K562 (cell line): ENCODE measurements at regions not wholly inside any gene's neighbourhood (a gene's known extent, or its start where the extent isn't known, plus 50 kb on each side); places are given as distances from the start of the nearest gene placed in this dataset.

Source experiments
- CTCF ChIP-seq, 3 experiments: IDR thresholded peaks in 2 of 3; conservative IDR thresholded peaks in 1 of 3; 2 replicates each; pipeline ENCODE4 v1.5.1; 2011 to 2012; ENCODE audit warnings: low read length in 3 of 3, mild to moderate bottlenecking in 3 of 3, control low read depth in 2 of 3, improper control_type of control experiment in 1 of 3, inconsistent platforms in 1 of 3, low read depth in 1 of 3, mixed read lengths in 1 of 3, moderate library complexity in 1 of 3; ENCODE audit not compliant: insufficient read depth in 2 of 3
- SAP30 ChIP-seq: fragments of 200-600 bp; sonication (generic); IDR thresholded peaks from 2 replicates; pipeline ENCODE4 v1.6.1; 2012; ENCODE audit warnings: borderline replicate concordance, low read depth, mild to moderate bottlenecking, moderate library complexity, low read length, control low read depth, inconsistent platforms; ENCODE audit not compliant: insufficient read depth, poor library complexity, severe bottlenecking
- ZBTB49 ChIP-seq: sonication (generic); formaldehyde crosslinking; IDR thresholded peaks from 2 replicates; pipeline ENCODE4 v1.8.0; 2022; ENCODE audit warnings: missing genetic modification reagents, mild to moderate bottlenecking, borderline replicate concordance

- TF ChIP-seq CTCF (IDR thresholded peaks at IDR 0.05 in 2 of 3, conservative IDR thresholded peaks at IDR 0.05 in 1 of 3; ENCODE audit: insufficient read depth in 2 of 3, low read depth in 1 of 3, low read length in 3 of 3) (no peak), ZBTB49 (CRISPR knock-in tag) (no peak), SAP30 (no peak)
These were observed 358.3 kb upstream of the BOD1L1 start for GRCh38 chr4:13985837-13986236.
